OCI-LY7 (cell line): ENCODE measurements at regions not wholly inside any gene's neighbourhood (a gene's known extent, or its start where the extent isn't known, plus 50 kb on each side); places are given as distances from the start of the nearest gene placed in this dataset.

ENCODE experiments used
- BruUV-seq: library from RNA; stranded (reverse); fragments of 400-500 nt; replicated peaks from 2 replicates; lab custom pipeline; 2021; lab: Mats Ljungman, UMichigan
- CTCF ChIA-PET: fragments of 300-600 bp; sonication (Branson Sonifier 250); formaldehyde crosslinking; loops from one replicate; lab custom pipeline; 2022; ENCODE audit warnings: antibody characterized with exemption; ENCODE audit not compliant: unreplicated experiment; lab: Charles Lee
- POLR2A ChIA-PET: fragments of 300-600 bp; sonication (Branson Sonifier 250); formaldehyde crosslinking; loops from one replicate; lab custom pipeline; 2022; ENCODE audit warnings: antibody characterized with exemption; lab: Charles Lee
- DNase-seq: peaks from one replicate; pipeline ENCODE4 v3.0.0-alpha.2; 2015; ENCODE audit warnings: low spot score
- H2AFZ ChIP-seq: fragments of 200-600 bp; sonication (generic), shearing (Covaris generic); 2 replicates; pipeline ENCODE4 v1.6.1; 2014; ENCODE audit warnings: mild to moderate bottlenecking, antibody characterized with exemption, low read length, moderate library complexity
- H3K27ac ChIP-seq: fragments of 200-600 bp; sonication (generic); 2 replicates; pipeline ENCODE4 v1.5.1; 2014; ENCODE audit warnings: mixed run types, low read depth, mild to moderate bottlenecking, moderate library complexity, low read length, inconsistent platforms; ENCODE audit not compliant: poor library complexity, severe bottlenecking
- H3K36me3 ChIP-seq: fragments of 200-600 bp; sonication (generic); 2 replicates; pipeline ENCODE4 v1.6.1; 2014; ENCODE audit warnings: mild to moderate bottlenecking, antibody characterized with exemption, low read length, moderate library complexity, mixed read lengths; ENCODE audit not compliant: insufficient read depth
- H3K4me1 ChIP-seq: fragments of 200-600 bp; sonication (generic); 2 replicates; pipeline ENCODE4 v1.5.1; 2014; ENCODE audit warnings: mild to moderate bottlenecking, low read length; ENCODE audit not compliant: insufficient read depth, poor library complexity, severe bottlenecking
- H3K4me2 ChIP-seq: fragments of 200-600 bp; sonication (generic); 2 replicates; pipeline ENCODE4 v1.6.1; 2014; ENCODE audit warnings: mild to moderate bottlenecking, low read length
- H3K4me3 ChIP-seq: fragments of 200-600 bp; sonication (generic); 2 replicates; pipeline ENCODE4 v1.5.1; 2014; ENCODE audit warnings: mild to moderate bottlenecking, low read depth, low read length; ENCODE audit not compliant: poor library complexity, severe bottlenecking
- H3K79me2 ChIP-seq: fragments of 200-600 bp; sonication (generic); 2 replicates; pipeline ENCODE4 v1.6.1; 2016; ENCODE audit warnings: low read depth, mild to moderate bottlenecking, low read length, moderate library complexity, mixed read lengths; ENCODE audit not compliant: insufficient read depth
- H3K9me2 ChIP-seq: fragments of 200-600 bp; sonication (generic); 2 replicates; pipeline ENCODE4 v1.6.1; 2016; ENCODE audit warnings: mild to moderate bottlenecking, low read length, mixed read lengths; ENCODE audit not compliant: insufficient read depth
- H3K9me3 ChIP-seq: fragments of 200-600 bp; sonication (generic); 2 replicates; pipeline ENCODE4 v1.6.1; 2014; ENCODE audit warnings: mild to moderate bottlenecking, mixed run types, low read length, mixed read lengths
- H4K20me1 ChIP-seq: fragments of 200-600 bp; sonication (generic); 2 replicates; pipeline ENCODE4 v1.6.1; 2014; ENCODE audit warnings: mild to moderate bottlenecking, antibody characterized with exemption, low read length, moderate library complexity, mixed read lengths; ENCODE audit not compliant: insufficient read depth
- CTCF ChIP-seq: fragments of 200-600 bp; sonication (generic); conservative IDR thresholded peaks from 2 replicates; pipeline ENCODE4 v1.5.1; 2014; ENCODE audit warnings: mild to moderate bottlenecking, antibody characterized with exemption, low read length, moderate library complexity, mixed read lengths
- EZH2phosphoT487 ChIP-seq: fragments of 200-600 bp; sonication (generic); IDR thresholded peaks from 2 replicates; pipeline ENCODE4 v1.6.1; 2018; ENCODE audit warnings: low read depth, borderline replicate concordance, mild to moderate bottlenecking, mixed run types, antibody characterized with exemption, low read length, moderate library complexity, mixed read lengths
- intact Hi-C: fragments of 100-400 bp; cut with micrococcal nuclease; formaldehyde crosslinking; loops from one replicate; pipeline ENCODE4 v1.10.0; 2022; ENCODE audit not compliant: unreplicated experiment

GRCh38 chr1:197842646-197843045 lies 59.8 kb upstream of the C1orf53 start:
- Histone ChIP-seq H4K20me1 (no peaks in the 10 kb centered on the region), H3K27ac (no peak overlapping the region), H3K4me1 (no peaks in the 10 kb centered on the region), H3K4me2 (no peak overlapping the region), H2AFZ (no peak overlapping the region), H3K79me2 (no peaks in the 10 kb centered on the region), H3K9me2 (no peaks in the 10 kb centered on the region), H3K36me3 (no peaks in the 10 kb centered on the region), H3K9me3 (no peaks in the 10 kb centered on the region), H3K4me3 (no peak overlapping the region)
- BruUV-seq: no TSS peak
- ChIA-PET CTCF (no interaction called here), POLR2A (interaction anchor here (1.0 kb wide), 1 partner anchor 21 kb away, joined by 3 read pairs; no protein-coding TSS in a partner anchor)
- intact Hi-C loops: no loop called here
- no peak for DNase-seq
- TF ChIP-seq CTCF (no peak), EZH2phosphoT487 (no peak)

GRCh38 chr1:197841883-197842553 lies 60.4 kb upstream of the C1orf53 start:
- H3K4me2 ChIP-seq: no peak overlapping the region
- H2AFZ ChIP-seq: no peak overlapping the region

More at GRCh38 chr1:197841883-197842553, 60.4 kb upstream of the C1orf53 start:
- POLR2A ChIA-PET: interaction anchor here (1.0 kb wide), 1 partner anchor 21 kb away, joined by 3 read pairs; no protein-coding TSS in a partner anchor
- Histone ChIP-seq H3K4me3 (no peak overlapping the region), H3K79me2 (no peaks in the 10 kb centered on the region), H3K4me1 (no peaks in the 10 kb centered on the region), H3K36me3 (no peaks in the 10 kb centered on the region), H3K27ac (no peak overlapping the region), H3K9me2 (no peaks in the 10 kb centered on the region), H3K9me3 (no peaks in the 10 kb centered on the region), H4K20me1 (no peaks in the 10 kb centered on the region)
- no TSS peak for BruUV-seq
- TF ChIP-seq CTCF (no peak), EZH2phosphoT487 (no peak)
- intact Hi-C loops: no loop called here
- CTCF ChIA-PET: no interaction called here
- DNase-seq: no peak
